GM23338 (cell line): ENCODE measurements at regions not wholly inside any gene's neighbourhood (a gene's known extent, or its start where the extent isn't known, plus 50 kb on each side); places are given as distances from the start of the nearest gene placed in this dataset.

Experiments
- ATAC-seq: fragments of 200-7000 bp; cut with Tn5 transposase; 3 replicates; pipeline ENCODE4 v1.9.1; 2020
- DNase-seq: peaks from one replicate; pipeline ENCODE4 v3.0.0-alpha.2; 2015; ENCODE audit warnings: low spot score
- H2AFZ ChIP-seq: fragments of 200-600 bp; sonication (generic); 2 replicates; pipeline ENCODE4 v1.8.0; 2016; ENCODE audit warnings: antibody characterized with exemption, mild to moderate bottlenecking, moderate library complexity
- H3F3A ChIP-seq: fragments of 200-600 bp; sonication (generic); replicated peaks from 2 replicates; pipeline ENCODE4 v1.8.0; 2017; ENCODE audit warnings: antibody characterized with exemption, mixed run types, low read depth
- H3K27ac ChIP-seq: fragments of 200-600 bp; sonication (generic); 2 replicates; pipeline ENCODE4 v1.6.1; 2016; ENCODE audit warnings: low read depth
- H3K27me3 ChIP-seq: fragments of 200-600 bp; sonication (generic); 2 replicates; pipeline ENCODE4 v1.8.0; 2016; ENCODE audit warnings: mild to moderate bottlenecking, mixed run types, moderate library complexity; ENCODE audit not compliant: insufficient read depth
- H3K36me3 ChIP-seq: fragments of 200-600 bp; sonication (generic); 2 replicates; pipeline ENCODE4 v1.8.0; 2016; ENCODE audit warnings: mild to moderate bottlenecking; ENCODE audit not compliant: insufficient read depth
- H3K4me1 ChIP-seq: fragments of 200-600 bp; sonication (generic); 2 replicates; pipeline ENCODE4 v1.8.0; 2016; ENCODE audit warnings: mild to moderate bottlenecking, moderate library complexity; ENCODE audit not compliant: insufficient read depth
- H3K4me2 ChIP-seq: fragments of 200-600 bp; sonication (generic); 2 replicates; pipeline ENCODE4 v1.7.1; 2017; ENCODE audit warnings: mixed run types
- H3K4me3 ChIP-seq: fragments of 200-600 bp; sonication (generic); 2 replicates; pipeline ENCODE4 v1.6.1; 2016; ENCODE audit warnings: mixed run types
- H3K79me2 ChIP-seq: fragments of 200-600 bp; sonication (generic); replicated peaks from 2 replicates; pipeline ENCODE4 v1.8.0; 2017; ENCODE audit warnings: mild to moderate bottlenecking; ENCODE audit not compliant: insufficient read depth
- H3K9me2 ChIP-seq: fragments of 200-600 bp; sonication (generic); 2 replicates; pipeline ENCODE4 v1.8.0; 2017; ENCODE audit not compliant: insufficient read depth
- H4K20me1 ChIP-seq: fragments of 200-600 bp; sonication (generic); replicated peaks from 2 replicates; pipeline ENCODE4 v1.8.0; 2017; ENCODE audit warnings: mild to moderate bottlenecking; ENCODE audit not compliant: insufficient read depth
- H3K27ac Mint-ChIP-seq: 2 replicates; pipeline ENCODE4 v1.8.0; 2020; ENCODE audit warnings: inconsistent platforms, mild to moderate bottlenecking, moderate library complexity, mixed read lengths
- H3K27me3 Mint-ChIP-seq: 3 replicates; pipeline ENCODE4 v1.8.0; 2022; ENCODE audit warnings: low read depth, mild to moderate bottlenecking, moderate library complexity, mixed read lengths, inconsistent platforms; ENCODE audit not compliant: insufficient read depth, poor library complexity
- H3K36me3 Mint-ChIP-seq: 3 replicates; pipeline ENCODE4 v1.8.0; 2021; ENCODE audit warnings: low read depth, mild to moderate bottlenecking, inconsistent platforms, moderate library complexity, mixed read lengths
- H3K4me1 Mint-ChIP-seq: 3 replicates; pipeline ENCODE4 v1.8.0; 2020; ENCODE audit warnings: mild to moderate bottlenecking, inconsistent platforms, mixed read lengths
- H3K4me3 Mint-ChIP-seq: 3 replicates; pipeline ENCODE4 v1.8.0; 2021; ENCODE audit warnings: moderate library complexity, mild to moderate bottlenecking, inconsistent platforms, mixed read lengths
- H3K9me3 Mint-ChIP-seq: 3 replicates; pipeline ENCODE4 v1.8.0; 2020; ENCODE audit warnings: moderate library complexity, mild to moderate bottlenecking, inconsistent platforms, mixed read lengths
- CREB1 ChIP-seq: fragments of 250-450 bp; sonication (Bioruptor Pico); IDR thresholded peaks from 2 replicates; pipeline ENCODE4 v1.5.0; 2020; ENCODE audit warnings: low read depth, mild to moderate bottlenecking, moderate library complexity
- CTCF ChIP-seq, 2 experiments: fragments of 200-600 bp in 1 of 2; sonication (generic) in 1 of 2; conservative IDR thresholded peaks; 2 replicates each; pipeline versions ENCODE4 v1.5.1 to v1.6.1; 2016 to 2017; ENCODE audit warnings: antibody characterized with exemption in 2 of 2, low read depth in 2 of 2, mild to moderate bottlenecking in 2 of 2, moderate library complexity in 1 of 2
- EZH2 ChIP-seq: fragments of 200-600 bp; sonication (generic); IDR thresholded peaks from one replicate; pipeline ENCODE4 v1.8.0; 2017; ENCODE audit warnings: antibody characterized with exemption, mild to moderate bottlenecking, low read depth; ENCODE audit not compliant: unreplicated experiment
- EZH2phosphoT487 ChIP-seq: fragments of 200-600 bp; sonication (generic); IDR thresholded peaks from one replicate; pipeline ENCODE4 v1.8.1; 2018; ENCODE audit warnings: antibody characterized with exemption; ENCODE audit not compliant: unreplicated experiment
- JUNB ChIP-seq: IDR thresholded peaks from one replicate; pipeline ENCODE4 v1.6.1; 2016; ENCODE audit warnings: antibody characterized with exemption; ENCODE audit not compliant: unreplicated experiment
- NANOG ChIP-seq: IDR thresholded peaks from 2 replicates; pipeline ENCODE4 v1.6.1; 2016; ENCODE audit warnings: antibody characterized with exemption, borderline replicate concordance
- POLR2AphosphoS5 ChIP-seq: IDR thresholded peaks from 2 replicates; pipeline ENCODE4 v1.6.1; 2016; ENCODE audit warnings: antibody characterized with exemption, low read depth
- STAT1 ChIP-seq: IDR thresholded peaks from one replicate; pipeline ENCODE4 v1.6.1; 2016; ENCODE audit warnings: antibody characterized with exemption; ENCODE audit not compliant: unreplicated experiment
- ZNF114 ChIP-seq: fragments of 250-450 bp; sonication (Bioruptor Pico); IDR thresholded peaks from 2 replicates; pipeline ENCODE4 v1.5.0; 2020; ENCODE audit warnings: mild to moderate bottlenecking, moderate library complexity
- ZNF331 ChIP-seq: fragments of 250-450 bp; sonication (Bioruptor Pico); IDR thresholded peaks from 2 replicates; pipeline ENCODE4 v1.5.0; 2020; ENCODE audit warnings: low read depth, mild to moderate bottlenecking, moderate library complexity
- TF ChIP-seq, protein P1 (sequence below): IDR thresholded peaks from 2 replicates; pipeline ENCODE4 v1.6.1; 2016; ENCODE audit warnings: antibody characterized with exemption
- TF ChIP-seq, protein P2 (sequence below): fragments of 250-450 bp; sonication (Bioruptor Pico); IDR thresholded peaks from 2 replicates; pipeline ENCODE4 v1.5.0; 2020; ENCODE audit warnings: mild to moderate bottlenecking, moderate library complexity
- TF ChIP-seq, protein P3 (sequence below): IDR thresholded peaks from one replicate; pipeline ENCODE4 v1.6.1; 2018; ENCODE audit warnings: antibody characterized with exemption; ENCODE audit not compliant: unreplicated experiment

DNA sequence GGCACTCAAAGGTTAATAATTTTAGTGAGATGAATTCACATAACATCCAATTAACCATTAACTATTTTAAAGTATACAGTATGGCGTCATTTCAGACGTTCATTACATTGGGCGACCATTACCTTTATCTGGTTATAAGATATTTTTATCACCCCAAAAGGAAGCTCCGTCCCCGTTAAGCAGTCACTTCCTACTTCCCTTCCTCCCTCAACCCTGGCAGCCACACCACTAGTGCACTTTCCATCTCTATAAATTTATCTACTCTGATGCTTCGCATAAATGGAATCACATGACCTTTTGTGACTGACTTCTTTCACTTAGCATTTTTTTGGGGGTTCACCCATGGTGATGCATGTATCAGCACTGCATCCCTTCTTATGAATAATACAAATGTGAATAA lies 168.3 kb upstream of the PUM3 start:
- no peak overlapping the region for H3K27ac ChIP-seq
- H3K9me2 ChIP-seq: peaks cover 6% of the 10 kb centered on the region
- DNase-seq: no peak
- H3K4me1 Mint-ChIP-seq: peaks cover 5% of the 10 kb centered on the region; the same call in 2 of the 3 replicates
- no peak overlapping the region for H2AFZ ChIP-seq
- H3K27me3 Mint-ChIP-seq: peaks cover 4% of the 10 kb centered on the region
- no peaks in the 10 kb centered on the region for H3K79me2 ChIP-seq
- H3K27me3 ChIP-seq: no peaks in the 10 kb centered on the region
- no peak overlapping the region for H3K4me2 ChIP-seq
- no peak overlapping the region for H3K4me3 Mint-ChIP-seq
- H3K4me1 ChIP-seq: no peaks in the 10 kb centered on the region
- TF ChIP-seq, protein P1, sequence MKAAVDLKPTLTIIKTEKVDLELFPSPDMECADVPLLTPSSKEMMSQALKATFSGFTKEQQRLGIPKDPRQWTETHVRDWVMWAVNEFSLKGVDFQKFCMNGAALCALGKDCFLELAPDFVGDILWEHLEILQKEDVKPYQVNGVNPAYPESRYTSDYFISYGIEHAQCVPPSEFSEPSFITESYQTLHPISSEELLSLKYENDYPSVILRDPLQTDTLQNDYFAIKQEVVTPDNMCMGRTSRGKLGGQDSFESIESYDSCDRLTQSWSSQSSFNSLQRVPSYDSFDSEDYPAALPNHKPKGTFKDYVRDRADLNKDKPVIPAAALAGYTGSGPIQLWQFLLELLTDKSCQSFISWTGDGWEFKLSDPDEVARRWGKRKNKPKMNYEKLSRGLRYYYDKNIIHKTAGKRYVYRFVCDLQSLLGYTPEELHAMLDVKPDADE: no peak
- TF ChIP-seq POLR2AphosphoS5: no peak
- TF ChIP-seq STAT1: no peak
- TF ChIP-seq CTCF (conservative IDR thresholded peaks at IDR 0.05; ENCODE audit: low read depth in 2 of 2): no peak
- no peak for TF ChIP-seq ZNF331
- no peak for TF ChIP-seq JUNB
- no peak for TF ChIP-seq EZH2
- TF ChIP-seq EZH2phosphoT487: no peak
- TF ChIP-seq, protein P2, sequence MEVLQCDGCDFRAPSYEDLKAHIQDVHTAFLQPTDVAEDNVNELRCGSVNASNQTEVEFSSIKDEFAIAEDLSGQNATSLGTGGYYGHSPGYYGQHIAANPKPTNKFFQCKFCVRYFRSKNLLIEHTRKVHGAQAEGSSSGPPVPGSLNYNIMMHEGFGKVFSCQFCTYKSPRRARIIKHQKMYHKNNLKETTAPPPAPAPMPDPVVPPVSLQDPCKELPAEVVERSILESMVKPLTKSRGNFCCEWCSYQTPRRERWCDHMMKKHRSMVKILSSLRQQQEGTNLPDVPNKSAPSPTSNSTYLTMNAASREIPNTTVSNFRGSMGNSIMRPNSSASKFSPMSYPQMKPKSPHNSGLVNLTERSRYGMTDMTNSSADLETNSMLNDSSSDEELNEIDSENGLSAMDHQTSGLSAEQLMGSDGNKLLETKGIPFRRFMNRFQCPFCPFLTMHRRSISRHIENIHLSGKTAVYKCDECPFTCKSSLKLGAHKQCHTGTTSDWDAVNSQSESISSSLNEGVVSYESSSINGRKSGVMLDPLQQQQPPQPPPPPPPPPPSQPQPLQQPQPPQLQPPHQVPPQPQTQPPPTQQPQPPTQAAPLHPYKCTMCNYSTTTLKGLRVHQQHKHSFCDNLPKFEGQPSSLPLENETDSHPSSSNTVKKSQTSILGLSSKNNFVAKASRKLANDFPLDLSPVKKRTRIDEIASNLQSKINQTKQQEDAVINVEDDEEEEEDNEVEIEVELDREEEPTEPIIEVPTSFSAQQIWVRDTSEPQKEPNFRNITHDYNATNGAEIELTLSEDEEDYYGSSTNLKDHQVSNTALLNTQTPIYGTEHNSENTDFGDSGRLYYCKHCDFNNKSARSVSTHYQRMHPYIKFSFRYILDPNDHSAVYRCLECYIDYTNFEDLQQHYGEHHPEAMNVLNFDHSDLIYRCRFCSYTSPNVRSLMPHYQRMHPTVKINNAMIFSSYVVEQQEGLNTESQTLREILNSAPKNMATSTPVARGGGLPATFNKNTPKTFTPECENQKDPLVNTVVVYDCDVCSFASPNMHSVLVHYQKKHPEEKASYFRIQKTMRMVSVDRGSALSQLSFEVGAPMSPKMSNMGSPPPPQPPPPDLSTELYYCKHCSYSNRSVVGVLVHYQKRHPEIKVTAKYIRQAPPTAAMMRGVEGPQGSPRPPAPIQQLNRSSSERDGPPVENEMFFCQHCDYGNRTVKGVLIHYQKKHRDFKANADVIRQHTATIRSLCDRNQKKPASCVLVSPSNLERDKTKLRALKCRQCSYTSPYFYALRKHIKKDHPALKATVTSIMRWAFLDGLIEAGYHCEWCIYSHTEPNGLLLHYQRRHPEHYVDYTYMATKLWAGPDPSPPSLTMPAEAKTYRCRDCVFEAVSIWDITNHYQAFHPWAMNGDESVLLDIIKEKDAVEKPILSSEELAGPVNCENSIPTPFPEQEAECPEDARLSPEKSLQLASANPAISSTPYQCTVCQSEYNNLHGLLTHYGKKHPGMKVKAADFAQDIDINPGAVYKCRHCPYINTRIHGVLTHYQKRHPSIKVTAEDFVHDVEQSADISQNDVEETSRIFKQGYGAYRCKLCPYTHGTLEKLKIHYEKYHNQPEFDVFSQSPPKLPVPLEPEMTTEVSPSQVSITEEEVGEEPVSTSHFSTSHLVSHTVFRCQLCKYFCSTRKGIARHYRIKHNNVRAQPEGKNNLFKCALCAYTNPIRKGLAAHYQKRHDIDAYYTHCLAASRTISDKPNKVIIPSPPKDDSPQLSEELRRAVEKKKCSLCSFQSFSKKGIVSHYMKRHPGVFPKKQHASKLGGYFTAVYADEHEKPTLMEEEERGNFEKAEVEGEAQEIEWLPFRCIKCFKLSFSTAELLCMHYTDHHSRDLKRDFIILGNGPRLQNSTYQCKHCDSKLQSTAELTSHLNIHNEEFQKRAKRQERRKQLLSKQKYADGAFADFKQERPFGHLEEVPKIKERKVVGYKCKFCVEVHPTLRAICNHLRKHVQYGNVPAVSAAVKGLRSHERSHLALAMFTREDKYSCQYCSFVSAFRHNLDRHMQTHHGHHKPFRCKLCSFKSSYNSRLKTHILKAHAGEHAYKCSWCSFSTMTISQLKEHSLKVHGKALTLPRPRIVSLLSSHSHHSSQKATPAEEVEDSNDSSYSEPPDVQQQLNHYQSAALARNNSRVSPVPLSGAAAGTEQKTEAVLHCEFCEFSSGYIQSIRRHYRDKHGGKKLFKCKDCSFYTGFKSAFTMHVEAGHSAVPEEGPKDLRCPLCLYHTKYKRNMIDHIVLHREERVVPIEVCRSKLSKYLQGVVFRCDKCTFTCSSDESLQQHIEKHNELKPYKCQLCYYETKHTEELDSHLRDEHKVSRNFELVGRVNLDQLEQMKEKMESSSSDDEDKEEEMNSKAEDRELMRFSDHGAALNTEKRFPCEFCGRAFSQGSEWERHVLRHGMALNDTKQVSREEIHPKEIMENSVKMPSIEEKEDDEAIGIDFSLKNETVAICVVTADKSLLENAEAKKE (CRISPR knock-in tag): no peak
- no peak for TF ChIP-seq NANOG
- TF ChIP-seq CREB1: no peak
- no peak for TF ChIP-seq ZNF114
- TF ChIP-seq, protein P3, sequence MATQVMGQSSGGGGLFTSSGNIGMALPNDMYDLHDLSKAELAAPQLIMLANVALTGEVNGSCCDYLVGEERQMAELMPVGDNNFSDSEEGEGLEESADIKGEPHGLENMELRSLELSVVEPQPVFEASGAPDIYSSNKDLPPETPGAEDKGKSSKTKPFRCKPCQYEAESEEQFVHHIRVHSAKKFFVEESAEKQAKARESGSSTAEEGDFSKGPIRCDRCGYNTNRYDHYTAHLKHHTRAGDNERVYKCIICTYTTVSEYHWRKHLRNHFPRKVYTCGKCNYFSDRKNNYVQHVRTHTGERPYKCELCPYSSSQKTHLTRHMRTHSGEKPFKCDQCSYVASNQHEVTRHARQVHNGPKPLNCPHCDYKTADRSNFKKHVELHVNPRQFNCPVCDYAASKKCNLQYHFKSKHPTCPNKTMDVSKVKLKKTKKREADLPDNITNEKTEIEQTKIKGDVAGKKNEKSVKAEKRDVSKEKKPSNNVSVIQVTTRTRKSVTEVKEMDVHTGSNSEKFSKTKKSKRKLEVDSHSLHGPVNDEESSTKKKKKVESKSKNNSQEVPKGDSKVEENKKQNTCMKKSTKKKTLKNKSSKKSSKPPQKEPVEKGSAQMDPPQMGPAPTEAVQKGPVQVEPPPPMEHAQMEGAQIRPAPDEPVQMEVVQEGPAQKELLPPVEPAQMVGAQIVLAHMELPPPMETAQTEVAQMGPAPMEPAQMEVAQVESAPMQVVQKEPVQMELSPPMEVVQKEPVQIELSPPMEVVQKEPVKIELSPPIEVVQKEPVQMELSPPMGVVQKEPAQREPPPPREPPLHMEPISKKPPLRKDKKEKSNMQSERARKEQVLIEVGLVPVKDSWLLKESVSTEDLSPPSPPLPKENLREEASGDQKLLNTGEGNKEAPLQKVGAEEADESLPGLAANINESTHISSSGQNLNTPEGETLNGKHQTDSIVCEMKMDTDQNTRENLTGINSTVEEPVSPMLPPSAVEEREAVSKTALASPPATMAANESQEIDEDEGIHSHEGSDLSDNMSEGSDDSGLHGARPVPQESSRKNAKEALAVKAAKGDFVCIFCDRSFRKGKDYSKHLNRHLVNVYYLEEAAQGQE: no peak
- no peaks in the 10 kb centered on the region for H4K20me1 ChIP-seq
- no peak for ATAC-seq
- no peaks in the 10 kb centered on the region for H3F3A ChIP-seq
- H3K4me3 ChIP-seq: no peak overlapping the region
- H3K9me3 Mint-ChIP-seq: no peaks in the 10 kb centered on the region
- H3K36me3 Mint-ChIP-seq: no peaks in the 10 kb centered on the region
- H3K36me3 ChIP-seq: no peaks in the 10 kb centered on the region
- H3K27ac Mint-ChIP-seq: no peak overlapping the region
